Naive thymus-derived CD4-positive, alpha-beta T cell (primary cell): ENCODE measurements at regions not wholly inside any gene's neighbourhood (a gene's known extent, or its start where the extent isn't known, plus 50 kb on each side); places are given as distances from the start of the nearest gene placed in this dataset.

Source experiments
- ATAC-seq: fragments of 150-1000 bp; cut with Tn5 transposase; 2 replicates; pipeline ENCODE4 v1.10.0; 2021; ENCODE audit warnings: mild to moderate bottlenecking, moderate library complexity
- CTCF ChIA-PET: fragments of 350-600 bp; sonication (Branson Sonifier 250); formaldehyde crosslinking; loops from one replicate; lab custom pipeline; 2021; ENCODE audit warnings: antibody characterized with exemption; lab: Charles Lee
- POLR2A ChIA-PET: fragments of 350-600 bp; sonication (Branson Sonifier 250); formaldehyde crosslinking; loops from one replicate; lab custom pipeline; 2021; ENCODE audit warnings: antibody characterized with exemption, inconsistent platforms; lab: Charles Lee
- DNase-seq, 9 donors: peaks; one replicate each; pipeline versions ENCODE4 v3.0.0 to v3.0.0-alpha.2; 2020 to 2022; ENCODE audit warnings: mixed read lengths in 1 of 9
- H3K27ac ChIP-seq: one replicate; pipeline ENCODE4 v1.7.0; 2013; ENCODE audit warnings: mild to moderate bottlenecking, low read depth, low read length, moderate library complexity
- H3K27me3 ChIP-seq, 2 donors: one replicate each; pipeline ENCODE4 v1.7.0; 2013; ENCODE audit warnings: low read length in 2 of 2, mild to moderate bottlenecking in 2 of 2, moderate library complexity in 2 of 2; ENCODE audit not compliant: control insufficient read depth in 2 of 2, insufficient read depth in 2 of 2
- H3K36me3 ChIP-seq, 3 experiments: 1 replicate in 2 of 3; 2 replicates in 1 of 3; pipeline ENCODE4 v1.7.0; 2013; ENCODE audit warnings: low read length in 3 of 3, mild to moderate bottlenecking in 3 of 3, moderate library complexity in 1 of 3; ENCODE audit not compliant: insufficient read depth in 3 of 3, control insufficient read depth in 2 of 3
- H3K4me1 ChIP-seq, 2 donors: one replicate each; pipeline ENCODE4 v1.7.0; 2013; ENCODE audit warnings: low read length in 2 of 2, mild to moderate bottlenecking in 2 of 2, moderate library complexity in 1 of 2; ENCODE audit not compliant: control insufficient read depth in 2 of 2, insufficient read depth in 2 of 2
- H3K4me3 ChIP-seq: 2 replicates; pipeline ENCODE4 v1.7.0; 2013; ENCODE audit warnings: mild to moderate bottlenecking, low read length
- H3K9me3 ChIP-seq, 3 experiments: 1 replicate in 2 of 3; 2 replicates in 1 of 3; pipeline ENCODE4 v1.7.0; 2013; ENCODE audit warnings: low read length in 3 of 3; ENCODE audit not compliant: control insufficient read depth in 2 of 3
- H3K27ac Mint-ChIP-seq, 9 donors: one replicate each; pipeline ENCODE4 v1.8.0; 2020 to 2022; ENCODE audit warnings: mixed read lengths in 9 of 9, mild to moderate bottlenecking in 8 of 9, moderate library complexity in 5 of 9, inconsistent platforms in 2 of 9
- H3K27me3 Mint-ChIP-seq, 5 donors: one replicate each; pipeline ENCODE4 v1.8.0; 2021 to 2022; ENCODE audit warnings: mixed read lengths in 5 of 5, mild to moderate bottlenecking in 1 of 5
- H3K36me3 Mint-ChIP-seq, 5 donors: one replicate each; pipeline ENCODE4 v1.8.0; 2020 to 2022; ENCODE audit warnings: mixed read lengths in 5 of 5, mild to moderate bottlenecking in 3 of 5, inconsistent platforms in 1 of 5
- H3K4me1 Mint-ChIP-seq, 7 donors: one replicate each; pipeline ENCODE4 v1.8.0; 2020 to 2022; ENCODE audit warnings: mixed read lengths in 7 of 7, mild to moderate bottlenecking in 3 of 7, inconsistent platforms in 1 of 7
- H3K4me3 Mint-ChIP-seq, 10 donors: one replicate each; pipeline ENCODE4 v1.8.0; 2020 to 2022; ENCODE audit warnings: mild to moderate bottlenecking in 10 of 10, mixed read lengths in 10 of 10, moderate library complexity in 6 of 10, inconsistent platforms in 2 of 10
- H3K9me3 Mint-ChIP-seq, 11 donors: one replicate each; pipeline ENCODE4 v1.8.0; 2020 to 2022; ENCODE audit warnings: mixed read lengths in 11 of 11, mild to moderate bottlenecking in 4 of 11, inconsistent platforms in 1 of 11, moderate library complexity in 1 of 11
- intact Hi-C, 2 donors: fragments of 100-400 bp; cut with micrococcal nuclease; formaldehyde crosslinking; loops; one replicate each; pipeline ENCODE4 v1.15.1; 2023

GRCh38 chr17:52227926-52228325, 69.4 kb upstream of the CA10 start:
- no peaks in the 10 kb centered on the region for H3K27me3 ChIP-seq
- DNase-seq (no peak), ATAC-seq (no peak)
- H3K9me3 ChIP-seq, result no peaks in the 10 kb centered on the region
- CTCF ChIA-PET, result interaction anchor here (0.7 kb wide), 1 partner anchor 14 kb away, joined by 3 read pairs; no protein-coding TSS in a partner anchor
- peaks cover 0 to 2% (median 0%) of the 10 kb centered on the region in 11 donors for H3K9me3 Mint-ChIP-seq
- no peak overlapping the region for H3K27ac ChIP-seq
- H3K4me1 ChIP-seq, result no peaks in the 10 kb centered on the region
- H3K4me3 Mint-ChIP-seq, result no peak overlapping the region
- no peaks in the 10 kb centered on the region for H3K36me3 ChIP-seq
- POLR2A ChIA-PET, result no interaction called here
- no peaks in the 10 kb centered on the region for H3K36me3 Mint-ChIP-seq
- no peaks in the 10 kb centered on the region for H3K4me1 Mint-ChIP-seq
- no peak overlapping the region for H3K4me3 ChIP-seq
- intact Hi-C loops, result no loop called here
- H3K27ac Mint-ChIP-seq, result no peak overlapping the region
- peaks cover 0 to 18% (median 7%) of the 10 kb centered on the region in 5 donors for H3K27me3 Mint-ChIP-seq

- intact Hi-C loops, result no loop called here
- Mint-ChIP-seq H3K4me1 (no peaks in the 10 kb centered on the region), H3K36me3 (peaks cover 0 to 5% (median 0%) of the 10 kb centered on the region in 5 donors), H3K27ac (no peak overlapping the region), H3K4me3 (no peak overlapping the region), H3K9me3 (peaks cover 0 to 21% (median 0%) of the 10 kb centered on the region in 11 donors), H3K27me3 (peaks cover 0 to 21% (median 7%) of the 10 kb centered on the region in 5 donors)
- no peaks in the 10 kb centered on the region for H3K36me3 ChIP-seq
- CTCF ChIA-PET, result interaction anchor here (0.7 kb wide), 1 partner anchor 15 kb away, joined by 3 read pairs; no protein-coding TSS in a partner anchor
- no peaks in the 10 kb centered on the region for H3K4me1 ChIP-seq
- no peaks in the 10 kb centered on the region for H3K27me3 ChIP-seq
- POLR2A ChIA-PET, result no interaction called here
- ATAC-seq (no peak), DNase-seq (no peak)
- H3K9me3 ChIP-seq, result no peaks in the 10 kb centered on the region
- H3K4me3 ChIP-seq, result no peak overlapping the region
- H3K27ac ChIP-seq, result no peak overlapping the region
Measured at GRCh38 chr17:52213451-52213850, 54.9 kb upstream of the CA10 start.

- no peak overlapping the region for H3K4me3 Mint-ChIP-seq
- no peak for ATAC-seq
- intact Hi-C loops, result no loop called here
Measured at GRCh38 chr17:52212851-52213250, 54.3 kb upstream of the CA10 start.

GRCh38 chr17:52209507-52209906, 51.0 kb upstream of the CA10 start:
- no peak for DNase-seq
- peaks cover 0 to 18% (median 9%) of the 10 kb centered on the region in 5 donors for H3K27me3 Mint-ChIP-seq

More at GRCh38 chr17:52212851-52213250, 54.3 kb upstream of the CA10 start:
- Histone ChIP-seq H3K4me1 (no peaks in the 10 kb centered on the region), H3K9me3 (no peaks in the 10 kb centered on the region), H3K27me3 (no peaks in the 10 kb centered on the region), H3K27ac (no peak overlapping the region), H3K36me3 (no peaks in the 10 kb centered on the region), H3K4me3 (no peak overlapping the region)
- Mint-ChIP-seq H3K27me3 (peaks cover 0 to 21% (median 7%) of the 10 kb centered on the region in 5 donors), H3K9me3 (peaks cover 0 to 21% (median 0%) of the 10 kb centered on the region in 11 donors), H3K27ac (no peak overlapping the region), H3K36me3 (peaks cover 0 to 5% (median 0%) of the 10 kb centered on the region in 5 donors), H3K4me1 (no peaks in the 10 kb centered on the region)
- CTCF ChIA-PET, result no interaction called here
- no peak for DNase-seq
- POLR2A ChIA-PET, result interaction anchor here (0.6 kb wide), 1 partner anchor 14 kb away, joined by 3 read pairs; no protein-coding TSS in a partner anchor

More at GRCh38 chr17:52209507-52209906, 51.0 kb upstream of the CA10 start:
- no peaks in the 10 kb centered on the region for H3K9me3 ChIP-seq
- ATAC-seq, result no peak
- no peaks in the 10 kb centered on the region for H3K4me1 Mint-ChIP-seq
- no peak overlapping the region for H3K27ac ChIP-seq
- H3K4me3 ChIP-seq, result no peak overlapping the region
- H3K36me3 ChIP-seq, result no peaks in the 10 kb centered on the region
- intact Hi-C loops, result no loop called here
- H3K9me3 Mint-ChIP-seq, result peaks cover 0 to 17% (median 0%) of the 10 kb centered on the region in 11 donors
- no peaks in the 10 kb centered on the region for H3K36me3 Mint-ChIP-seq
- CTCF ChIA-PET, result no interaction called here
- POLR2A ChIA-PET, result no interaction called here
- H3K27ac Mint-ChIP-seq, result no peak overlapping the region
- no peaks in the 10 kb centered on the region for H3K4me1 ChIP-seq
- no peaks in the 10 kb centered on the region for H3K27me3 ChIP-seq
- H3K4me3 Mint-ChIP-seq, result no peak overlapping the region
